DOHH2 (cell line): ENCODE measurements at regions not wholly inside any gene's neighbourhood (a gene's known extent, or its start where the extent isn't known, plus 50 kb on each side); places are given as distances from the start of the nearest gene placed in this dataset.

Source experiments
- H3F3A ChIP-seq: fragments of 200-600 bp; sonication (generic), shearing (Covaris generic); 2 replicates; pipeline ENCODE4 v1.6.0; 2016; ENCODE audit warnings: antibody characterized with exemption, mild to moderate bottlenecking; ENCODE audit not compliant: control insufficient read depth, insufficient read depth
- H3K27ac ChIP-seq: fragments of 200-600 bp; sonication (generic); 2 replicates; pipeline ENCODE4 v1.5.1; 2014; ENCODE audit warnings: low read depth, mild to moderate bottlenecking, low read length, moderate library complexity
- H3K27me3 ChIP-seq: fragments of 200-600 bp; sonication (generic); 2 replicates; pipeline ENCODE4 v1.6.1; 2014; ENCODE audit warnings: mild to moderate bottlenecking, low read length, mixed read lengths; ENCODE audit not compliant: control insufficient read depth
- H3K36me3 ChIP-seq: fragments of 200-600 bp; sonication (generic); 2 replicates; pipeline ENCODE4 v1.6.1; 2014; ENCODE audit warnings: mild to moderate bottlenecking, low read length, moderate library complexity, mixed read lengths; ENCODE audit not compliant: control insufficient read depth
- H3K4me1 ChIP-seq: fragments of 200-600 bp; sonication (generic); 2 replicates; pipeline ENCODE4 v1.6.1; 2014; ENCODE audit warnings: mild to moderate bottlenecking, low read length, mixed read lengths; ENCODE audit not compliant: control insufficient read depth
- H3K4me2 ChIP-seq: fragments of 200-600 bp; sonication (generic); 2 replicates; pipeline ENCODE4 v1.6.0; 2014; ENCODE audit warnings: mild to moderate bottlenecking, low read length, moderate library complexity
- H3K4me3 ChIP-seq: fragments of 200-600 bp; sonication (generic); 2 replicates; pipeline ENCODE4 v1.5.1; 2014; ENCODE audit warnings: mild to moderate bottlenecking, low read length, mixed read lengths
- H3K79me2 ChIP-seq: fragments of 200-600 bp; sonication (generic); 2 replicates; pipeline ENCODE4 v1.6.1; 2014; ENCODE audit warnings: mild to moderate bottlenecking, low read length, mixed read lengths; ENCODE audit not compliant: control insufficient read depth
- H3K9me2 ChIP-seq: fragments of 200-600 bp; sonication (generic); replicated peaks from 2 replicates; pipeline ENCODE4 v1.6.1; 2014; ENCODE audit warnings: mild to moderate bottlenecking, low read length, mixed read lengths; ENCODE audit not compliant: control insufficient read depth
- H3K9me3 ChIP-seq: fragments of 200-600 bp; sonication (generic); 2 replicates; pipeline ENCODE4 v1.6.1; 2014; ENCODE audit warnings: antibody characterized with exemption, low read length, mixed read lengths; ENCODE audit not compliant: control insufficient read depth, insufficient read depth
- H4K20me1 ChIP-seq: fragments of 200-600 bp; sonication (generic); 2 replicates; pipeline ENCODE4 v1.6.0; 2014; ENCODE audit warnings: low read depth, mild to moderate bottlenecking, antibody characterized with exemption, low read length, moderate library complexity; ENCODE audit not compliant: control insufficient read depth, insufficient read depth
- EZH2phosphoT487 ChIP-seq: fragments of 200-600 bp; sonication (generic); IDR thresholded peaks from 2 replicates; pipeline ENCODE4 v1.6.1; 2017; ENCODE audit warnings: borderline replicate concordance, mild to moderate bottlenecking, antibody characterized with exemption, low read length, moderate library complexity, mixed read lengths
- TF ChIP-seq, protein P1 (sequence below): fragments of 200-600 bp; sonication (generic); IDR thresholded peaks from one replicate; pipeline ENCODE4 v1.5.1; 2014; ENCODE audit warnings: antibody characterized with exemption, mild to moderate bottlenecking, low read depth, low read length; ENCODE audit not compliant: poor library complexity, severe bottlenecking

DNA sequence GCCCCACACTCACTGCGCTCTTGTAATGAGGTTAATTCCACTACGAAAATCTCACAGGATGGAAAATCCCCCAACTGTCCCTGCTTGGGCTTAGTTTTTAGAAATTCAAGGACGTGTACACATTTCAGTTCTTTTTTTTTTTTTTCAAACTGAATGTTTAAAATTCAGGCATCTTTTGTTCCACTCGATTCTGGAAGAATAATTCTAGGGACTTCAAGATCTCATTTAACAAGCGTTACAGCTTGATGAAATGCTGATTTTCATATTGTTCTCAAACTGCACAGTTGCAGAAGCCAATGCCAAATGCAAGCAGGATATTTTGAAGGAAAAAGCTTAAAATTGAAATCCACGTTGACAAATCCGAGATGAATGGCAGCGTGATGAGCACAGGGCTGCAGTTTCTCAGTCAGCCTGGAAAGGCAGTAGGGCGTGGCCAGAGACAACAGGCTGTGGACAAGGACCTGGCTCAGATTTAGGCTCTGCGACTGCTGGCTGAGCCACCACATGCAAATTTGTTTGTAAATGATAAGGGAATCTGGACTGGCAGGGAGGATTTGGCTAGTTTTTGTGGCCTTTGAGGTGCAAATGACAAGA, 128.1 kb upstream of the MYCN start:
- H3F3A ChIP-seq = no peaks in the 10 kb centered on the region
- H3K27ac ChIP-seq = no peak overlapping the region
- TF ChIP-seq EZH2phosphoT487 = no peak
- TF ChIP-seq, protein P1, sequence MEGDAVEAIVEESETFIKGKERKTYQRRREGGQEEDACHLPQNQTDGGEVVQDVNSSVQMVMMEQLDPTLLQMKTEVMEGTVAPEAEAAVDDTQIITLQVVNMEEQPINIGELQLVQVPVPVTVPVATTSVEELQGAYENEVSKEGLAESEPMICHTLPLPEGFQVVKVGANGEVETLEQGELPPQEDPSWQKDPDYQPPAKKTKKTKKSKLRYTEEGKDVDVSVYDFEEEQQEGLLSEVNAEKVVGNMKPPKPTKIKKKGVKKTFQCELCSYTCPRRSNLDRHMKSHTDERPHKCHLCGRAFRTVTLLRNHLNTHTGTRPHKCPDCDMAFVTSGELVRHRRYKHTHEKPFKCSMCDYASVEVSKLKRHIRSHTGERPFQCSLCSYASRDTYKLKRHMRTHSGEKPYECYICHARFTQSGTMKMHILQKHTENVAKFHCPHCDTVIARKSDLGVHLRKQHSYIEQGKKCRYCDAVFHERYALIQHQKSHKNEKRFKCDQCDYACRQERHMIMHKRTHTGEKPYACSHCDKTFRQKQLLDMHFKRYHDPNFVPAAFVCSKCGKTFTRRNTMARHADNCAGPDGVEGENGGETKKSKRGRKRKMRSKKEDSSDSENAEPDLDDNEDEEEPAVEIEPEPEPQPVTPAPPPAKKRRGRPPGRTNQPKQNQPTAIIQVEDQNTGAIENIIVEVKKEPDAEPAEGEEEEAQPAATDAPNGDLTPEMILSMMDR = no peak
- no peaks in the 10 kb centered on the region for H3K79me2 ChIP-seq
- H3K4me1 ChIP-seq = no peaks in the 10 kb centered on the region
- H3K9me3 ChIP-seq = no peaks in the 10 kb centered on the region
- H3K4me2 ChIP-seq = no peak overlapping the region
- no peaks in the 10 kb centered on the region for H3K9me2 ChIP-seq
- H4K20me1 ChIP-seq = no peaks in the 10 kb centered on the region
- H3K36me3 ChIP-seq = no peaks in the 10 kb centered on the region
- no peaks in the 10 kb centered on the region for H3K27me3 ChIP-seq
- H3K4me3 ChIP-seq = no peak overlapping the region

DNA sequence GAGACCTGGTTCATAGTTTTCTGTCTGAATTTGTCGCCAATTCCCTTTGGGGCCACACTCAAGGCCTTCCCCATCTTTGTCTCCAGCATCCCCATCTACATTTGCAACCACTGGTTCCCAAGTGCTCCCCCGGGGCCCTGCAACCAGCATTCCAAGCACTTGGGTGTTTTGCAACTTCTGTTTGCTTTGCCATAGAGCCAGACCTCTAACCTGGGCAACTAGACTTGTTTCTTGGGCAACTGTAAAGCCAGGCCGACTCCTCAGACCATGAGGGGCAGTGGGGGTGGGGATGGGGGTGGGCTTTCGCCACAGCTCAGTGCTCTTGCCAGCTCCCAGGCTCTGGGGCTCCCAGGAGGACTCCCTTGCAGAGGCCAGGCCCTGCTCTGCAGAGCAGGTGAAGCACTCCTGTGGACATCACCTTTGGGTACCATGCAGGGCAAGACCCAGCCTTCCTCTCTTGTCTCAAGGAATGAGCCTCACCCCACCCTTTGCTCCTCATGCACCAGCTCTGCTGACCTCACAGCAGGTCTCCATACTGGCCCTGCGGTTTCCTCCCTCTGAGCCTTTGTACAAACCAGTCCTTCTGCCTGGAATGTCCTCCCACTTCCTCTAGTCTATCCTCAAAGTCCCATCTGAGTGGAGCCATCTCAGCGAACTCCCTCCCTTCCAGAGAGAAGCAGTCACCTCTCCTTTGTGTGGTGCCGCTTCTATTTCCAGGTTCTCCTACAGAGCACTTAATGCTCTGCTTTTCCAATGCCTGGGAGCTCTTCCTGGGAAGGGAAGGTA, 126.7 kb upstream of the MYCN start:
- Histone ChIP-seq H3K79me2 (no peaks in the 10 kb centered on the region), H3K9me2 (no peaks in the 10 kb centered on the region), H3K27me3 (no peaks in the 10 kb centered on the region), H3K27ac (no peak overlapping the region), H3F3A (no peaks in the 10 kb centered on the region), H3K36me3 (no peaks in the 10 kb centered on the region), H3K4me3 (no peak overlapping the region), H3K9me3 (no peaks in the 10 kb centered on the region), H3K4me2 (no peak overlapping the region), H3K4me1 (no peaks in the 10 kb centered on the region), H4K20me1 (no peaks in the 10 kb centered on the region)
- no peak for TF ChIP-seq EZH2phosphoT487
- TF ChIP-seq, protein P1 = no peak

DNA sequence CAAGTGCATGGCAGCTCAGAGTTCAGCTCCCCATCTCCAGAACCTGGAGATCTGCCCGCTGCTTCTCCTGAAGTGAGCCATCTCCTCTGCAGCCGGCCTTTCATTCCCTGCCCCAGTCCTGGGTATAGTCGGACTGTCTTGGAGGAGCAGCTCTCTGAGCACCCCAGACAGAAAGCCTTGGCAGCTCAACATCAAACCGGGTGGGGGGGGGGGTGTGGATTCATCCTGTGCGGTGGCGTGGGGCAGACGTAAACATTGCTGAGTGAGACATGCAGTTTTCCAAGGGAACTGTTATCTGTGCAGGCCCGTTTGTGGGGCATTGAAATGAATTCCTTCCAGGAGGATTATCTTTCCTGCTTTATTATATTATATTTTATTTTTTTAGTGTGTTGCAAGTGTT, 125.9 kb upstream of the MYCN start:
- no peaks in the 10 kb centered on the region for H4K20me1 ChIP-seq
- H3K27ac ChIP-seq = no peak overlapping the region
- H3K27me3 ChIP-seq = no peaks in the 10 kb centered on the region
- TF ChIP-seq EZH2phosphoT487 = no peak
- TF ChIP-seq, protein P1 = no peak
- H3K9me2 ChIP-seq = no peaks in the 10 kb centered on the region
- H3K9me3 ChIP-seq = no peaks in the 10 kb centered on the region
- H3K4me3 ChIP-seq = no peak overlapping the region
- H3K4me1 ChIP-seq = no peaks in the 10 kb centered on the region
- no peak overlapping the region for H3K4me2 ChIP-seq
- no peaks in the 10 kb centered on the region for H3K36me3 ChIP-seq
- no peaks in the 10 kb centered on the region for H3F3A ChIP-seq
- H3K79me2 ChIP-seq = no peaks in the 10 kb centered on the region
